ENCODE measurements at regions not wholly inside any gene's neighbourhood (a gene's known extent, or its start where the extent isn't known, plus 50 kb on each side); places are given as distances from the start of the nearest gene placed in this dataset.

DNA sequence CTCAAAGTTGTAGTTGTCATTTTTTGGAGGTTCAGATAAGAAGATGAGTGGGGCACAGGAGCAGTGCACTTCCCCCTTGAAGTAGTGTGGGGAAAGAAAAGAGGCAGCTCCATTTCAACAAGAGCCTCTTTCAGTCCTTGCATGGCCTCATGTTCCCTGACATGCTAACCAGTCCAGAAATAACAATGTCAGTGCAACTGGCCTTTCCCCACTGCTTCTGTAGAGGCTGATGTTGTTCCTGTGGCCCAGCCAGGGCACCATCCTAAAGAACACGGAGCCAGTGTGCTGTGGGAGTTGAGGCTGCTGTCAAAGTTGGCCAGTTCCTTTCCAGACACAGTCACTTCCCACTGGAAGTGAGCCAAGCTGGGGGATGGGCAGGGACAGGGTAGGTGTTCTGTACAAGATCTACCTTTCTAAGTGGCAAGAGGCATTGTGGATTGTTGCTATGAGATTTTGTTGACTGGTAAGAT, 77.7 kb upstream of the SLC38A2 start:
- TF ChIP-seq, protein P1, sequence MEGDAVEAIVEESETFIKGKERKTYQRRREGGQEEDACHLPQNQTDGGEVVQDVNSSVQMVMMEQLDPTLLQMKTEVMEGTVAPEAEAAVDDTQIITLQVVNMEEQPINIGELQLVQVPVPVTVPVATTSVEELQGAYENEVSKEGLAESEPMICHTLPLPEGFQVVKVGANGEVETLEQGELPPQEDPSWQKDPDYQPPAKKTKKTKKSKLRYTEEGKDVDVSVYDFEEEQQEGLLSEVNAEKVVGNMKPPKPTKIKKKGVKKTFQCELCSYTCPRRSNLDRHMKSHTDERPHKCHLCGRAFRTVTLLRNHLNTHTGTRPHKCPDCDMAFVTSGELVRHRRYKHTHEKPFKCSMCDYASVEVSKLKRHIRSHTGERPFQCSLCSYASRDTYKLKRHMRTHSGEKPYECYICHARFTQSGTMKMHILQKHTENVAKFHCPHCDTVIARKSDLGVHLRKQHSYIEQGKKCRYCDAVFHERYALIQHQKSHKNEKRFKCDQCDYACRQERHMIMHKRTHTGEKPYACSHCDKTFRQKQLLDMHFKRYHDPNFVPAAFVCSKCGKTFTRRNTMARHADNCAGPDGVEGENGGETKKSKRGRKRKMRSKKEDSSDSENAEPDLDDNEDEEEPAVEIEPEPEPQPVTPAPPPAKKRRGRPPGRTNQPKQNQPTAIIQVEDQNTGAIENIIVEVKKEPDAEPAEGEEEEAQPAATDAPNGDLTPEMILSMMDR (IDR thresholded peaks at IDR 0.05), result no peak
- TF ChIP-seq POLR2A (IDR thresholded peaks at IDR 0.05), result no peak
- TF ChIP-seq POLR2AphosphoS5 (IDR thresholded peaks at IDR 0.05), result peak in 1 of 2 donors; percentile 8

Data from upper lobe of left lung (tissue), 4 donors.